ENCODE measurements at regions not wholly inside any gene's neighbourhood (a gene's known extent, or its start where the extent isn't known, plus 50 kb on each side); places are given as distances from the start of the nearest gene placed in this dataset.

- ATAC-seq (ENCODE audit: low read depth) (no peak), DNase-seq (no peak)
- no peak overlapping the region for H3K4me3 Mint-ChIP-seq
- no peak overlapping the region for H3K4me2 ChIP-seq (replicated peaks; ENCODE audit: low read depth, low read length, poor library complexity, severe bottlenecking)
- no peaks in the 10 kb centered on the region for H3K27me3 ChIP-seq (replicated peaks in 1 of 4; ENCODE audit: control extremely low read depth in 1 of 4, control insufficient read depth in 3 of 4, insufficient read depth in 4 of 4, low read length in 3 of 4)
- no peak overlapping the region for H3K4me3 ChIP-seq (ENCODE audit: control extremely low read depth in 1 of 5, extremely low read depth in 1 of 5, insufficient read depth in 1 of 5, low read depth in 2 of 5, low read length in 4 of 5)
- H3K27me3 Mint-ChIP-seq: peaks cover 24% of the 10 kb centered on the region
- H3K79me2 ChIP-seq (ENCODE audit: control insufficient read depth, insufficient read depth, low read length): no peaks in the 10 kb centered on the region
- H2AFZ ChIP-seq (ENCODE audit: insufficient read depth, low read depth, low read length, poor library complexity, severe bottlenecking): no peak overlapping the region
- H3K9ac ChIP-seq (ENCODE audit: low read length): no peak overlapping the region
- POLR2A ChIA-PET: no interaction called here
- H4K20me1 ChIP-seq (ENCODE audit: control insufficient read depth, insufficient read depth, low read length, poor library complexity, severe bottlenecking): no peaks in the 10 kb centered on the region
- H3K27ac Mint-ChIP-seq: no peak overlapping the region
- no peaks in the 10 kb centered on the region for H3K9me3 Mint-ChIP-seq (ENCODE audit: insufficient read depth)
- H3K27ac ChIP-seq (ENCODE audit: low read length in 2 of 2): no peak overlapping the region
- CTCF ChIA-PET: interaction anchor here (1.5 kb wide), 1 partner anchor 712 kb away, joined by 4 read pairs; no protein-coding TSS in a partner anchor
- intact Hi-C loops (cut with micrococcal nuclease): no loop called here
- no peaks in the 10 kb centered on the region for H3K4me1 ChIP-seq (ENCODE audit: control insufficient read depth in 2 of 2, insufficient read depth in 2 of 2, low read length in 2 of 2)
- WGBS (ENCODE audit: insufficient coverage): no CpG with 5 or more reads among the region's 1 CpG
- H3K4me1 Mint-ChIP-seq: no peaks in the 10 kb centered on the region
- no peaks in the 10 kb centered on the region for H3K9me3 ChIP-seq (ENCODE audit: control extremely low read depth in 1 of 3, control insufficient read depth in 2 of 3, insufficient read depth in 1 of 3, low read length in 2 of 3)
- no peaks in the 10 kb centered on the region for H3K36me3 ChIP-seq (replicated peaks in 1 of 2; ENCODE audit: control extremely low read depth in 1 of 2, control insufficient read depth in 1 of 2, extremely low read depth in 1 of 2, insufficient read depth in 2 of 2, low read length in 1 of 2)
- TF ChIP-seq CTCF (IDR thresholded peaks at IDR 0.05): no peak
- no peak for TF ChIP-seq EZH2 (IDR thresholded peaks at IDR 0.05; ENCODE audit: borderline replicate concordance, insufficient read depth, low read depth, low read length, poor library complexity, severe bottlenecking)
These were observed 59.8 kb downstream of the XCL1 start for GRCh38 chr1:168636200-168636599.

GRCh38 chr1:168636642-168637111, 60.3 kb downstream of the XCL1 start:
- ChIA-PET POLR2A (no interaction called here), CTCF (interaction anchor here (1.5 kb wide), 1 partner anchor 712 kb away, joined by 4 read pairs; no protein-coding TSS in a partner anchor)
- Histone ChIP-seq H3K4me2 (replicated peaks; ENCODE audit: low read depth, low read length, poor library complexity, severe bottlenecking) (no peak overlapping the region), H3K79me2 (ENCODE audit: control insufficient read depth, insufficient read depth, low read length) (no peaks in the 10 kb centered on the region), H3K27ac (ENCODE audit: low read length in 2 of 2) (no peak overlapping the region), H2AFZ (ENCODE audit: insufficient read depth, low read depth, low read length, poor library complexity, severe bottlenecking) (no peak overlapping the region), H3K4me1 (ENCODE audit: control insufficient read depth in 2 of 2, insufficient read depth in 2 of 2, low read length in 2 of 2) (no peaks in the 10 kb centered on the region), H3K36me3 (replicated peaks in 1 of 2; ENCODE audit: control extremely low read depth in 1 of 2, control insufficient read depth in 1 of 2, extremely low read depth in 1 of 2, insufficient read depth in 2 of 2, low read length in 1 of 2) (no peaks in the 10 kb centered on the region), H3K9me3 (ENCODE audit: control extremely low read depth in 1 of 3, control insufficient read depth in 2 of 3, insufficient read depth in 1 of 3, low read length in 2 of 3) (no peaks in the 10 kb centered on the region), H3K9ac (ENCODE audit: low read length) (no peak overlapping the region), H3K4me3 (ENCODE audit: control extremely low read depth in 1 of 5, extremely low read depth in 1 of 5, insufficient read depth in 1 of 5, low read depth in 2 of 5, low read length in 4 of 5) (no peak overlapping the region), H4K20me1 (ENCODE audit: control insufficient read depth, insufficient read depth, low read length, poor library complexity, severe bottlenecking) (no peaks in the 10 kb centered on the region), H3K27me3 (replicated peaks in 1 of 4; ENCODE audit: control extremely low read depth in 1 of 4, control insufficient read depth in 3 of 4, insufficient read depth in 4 of 4, low read length in 3 of 4) (no peaks in the 10 kb centered on the region)
- TF ChIP-seq EZH2 (IDR thresholded peaks at IDR 0.05; ENCODE audit: borderline replicate concordance, insufficient read depth, low read depth, low read length, poor library complexity, severe bottlenecking) (no peak), CTCF (IDR thresholded peaks at IDR 0.05) (no peak)
- no peak for DNase-seq
- H3K4me3 Mint-ChIP-seq: no peak overlapping the region
- no peak overlapping the region for H3K27ac Mint-ChIP-seq
- ATAC-seq (ENCODE audit: low read depth): no peak
- H3K27me3 Mint-ChIP-seq: peaks cover 26% of the 10 kb centered on the region
- no CpG with 5 or more reads among the region's 1 CpG for WGBS (ENCODE audit: insufficient coverage)
- no peaks in the 10 kb centered on the region for H3K9me3 Mint-ChIP-seq (ENCODE audit: insufficient read depth)
- no peaks in the 10 kb centered on the region for H3K4me1 Mint-ChIP-seq
- intact Hi-C loops (cut with micrococcal nuclease): no loop called here
